ENCODE measurements at regions not wholly inside any gene's neighbourhood (a gene's known extent, or its start where the extent isn't known, plus 50 kb on each side); places are given as distances from the start of the nearest gene placed in this dataset.

DNA sequence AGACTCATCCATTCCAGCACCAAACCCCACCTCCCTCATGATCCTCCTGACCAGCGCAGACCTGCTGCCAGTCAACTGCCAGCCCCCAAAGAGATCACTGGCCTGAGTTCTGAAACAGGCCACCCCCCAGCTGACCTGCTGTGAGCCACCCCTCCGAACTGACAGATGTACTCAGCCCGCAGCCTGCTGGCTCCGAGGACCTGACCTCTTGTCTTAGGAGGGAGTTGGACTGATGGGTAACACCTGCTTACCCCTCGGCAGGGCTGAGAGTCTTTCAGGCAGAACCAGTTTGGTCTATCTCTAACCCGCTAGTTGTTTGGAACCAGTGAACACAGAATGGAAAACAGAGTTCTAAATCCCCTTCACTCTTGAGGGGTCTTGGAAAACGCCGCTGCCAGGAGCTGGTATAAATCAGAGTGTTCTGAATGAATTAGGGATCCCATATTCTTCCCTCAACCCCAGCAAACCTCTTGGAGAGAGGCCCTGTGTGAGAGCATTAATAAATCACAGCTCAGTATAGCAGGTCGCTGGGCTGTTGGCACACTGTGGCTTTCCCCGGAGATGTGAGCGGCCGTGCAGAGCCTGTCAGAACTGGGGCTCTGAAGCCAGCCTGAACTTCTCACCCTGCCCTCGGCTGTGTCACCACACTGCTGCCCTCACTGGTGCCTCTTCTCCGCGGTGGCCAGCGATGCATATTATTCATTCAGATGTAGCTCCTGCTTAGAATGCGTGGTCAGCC, 165.1 kb upstream of the NCAM1 start:
- no peak overlapping the region for H3K27ac Mint-ChIP-seq
- H3K9me3 Mint-ChIP-seq: no peaks in the 10 kb centered on the region
- no peaks in the 10 kb centered on the region for H3K36me3 Mint-ChIP-seq
- ATAC-seq (no peak), DNase-seq (ENCODE audit: low spot score in 2 of 2) (no peak)

GRCh38 chr11:112797092-112797491, 164.1 kb upstream of the NCAM1 start:
- ATAC-seq (no peak), DNase-seq (ENCODE audit: low spot score in 2 of 2) (no peak)
- Mint-ChIP-seq H3K9me3 (no peaks in the 10 kb centered on the region), H3K27ac (no peak overlapping the region), H3K36me3 (no peaks in the 10 kb centered on the region)

- H3K36me3 Mint-ChIP-seq: no peaks in the 10 kb centered on the region
- H3K27ac Mint-ChIP-seq: no peak overlapping the region
- no peaks in the 10 kb centered on the region for H3K9me3 Mint-ChIP-seq
- DNase-seq (ENCODE audit: low spot score in 2 of 2) (peak; percentile 21 to 30), ATAC-seq (peak in 1 of 2 donors; percentile 55)
These were observed 163.4 kb upstream of the NCAM1 start for GRCh38 chr11:112797648-112798293.

DNA sequence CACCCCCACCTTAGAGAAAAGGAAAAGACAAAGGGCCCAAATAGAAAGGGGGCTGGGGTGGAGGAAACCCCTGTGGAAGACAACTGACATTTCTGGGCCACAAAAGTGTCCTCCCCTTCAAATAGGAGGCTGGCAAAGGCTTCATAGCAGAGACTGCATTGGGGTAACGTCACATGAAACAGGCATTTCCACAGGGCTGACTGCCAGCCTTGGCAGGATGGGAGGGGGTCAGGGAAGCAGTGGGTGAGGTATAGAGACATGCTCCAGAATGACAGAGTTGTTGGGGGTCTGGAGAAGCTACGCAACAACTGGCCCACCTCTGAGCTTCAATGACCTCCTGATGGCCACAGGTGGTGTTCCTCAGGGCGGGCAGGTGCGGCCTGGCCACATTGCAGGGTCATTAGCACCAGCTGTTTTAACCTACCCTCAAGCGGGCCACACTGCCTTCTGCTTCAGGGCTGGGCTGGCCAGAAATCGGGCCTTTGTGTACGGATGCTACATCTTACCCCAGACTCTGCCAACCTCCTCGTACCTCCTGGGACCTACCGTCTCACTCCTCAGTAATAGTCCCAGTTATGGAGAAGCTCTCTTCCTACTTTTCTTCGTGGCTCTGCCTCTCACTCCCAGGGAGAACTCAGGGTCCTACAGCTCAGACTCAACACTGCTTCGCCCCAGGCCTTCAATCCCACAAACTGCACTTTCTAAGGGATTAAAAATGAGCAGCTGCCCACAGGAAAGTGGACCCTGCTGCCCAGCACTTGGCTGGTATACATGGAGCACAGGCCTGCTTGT, 160.0 kb upstream of the NCAM1 start:
- no peaks in the 10 kb centered on the region for H3K36me3 Mint-ChIP-seq
- DNase-seq (ENCODE audit: low spot score in 2 of 2): no peak
- ATAC-seq: no peak
- H3K27ac Mint-ChIP-seq: no peak overlapping the region
- H3K9me3 Mint-ChIP-seq: no peaks in the 10 kb centered on the region

DNA sequence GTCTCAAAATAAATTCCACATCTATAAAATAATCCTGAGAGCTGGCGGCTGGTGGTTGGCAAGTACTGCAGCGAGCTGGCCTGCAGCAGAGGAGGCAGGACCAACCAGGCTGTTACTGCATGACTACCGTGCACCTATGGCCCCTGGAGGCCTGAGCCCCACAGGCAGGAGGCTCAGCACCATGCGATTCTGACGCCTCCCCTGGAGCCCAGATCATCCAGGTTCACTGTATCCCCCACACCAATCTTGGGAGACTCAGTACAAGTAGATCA, 159.5 kb upstream of the NCAM1 start:
- DNase-seq (ENCODE audit: low spot score in 2 of 2) (no peak), ATAC-seq (no peak)
- H3K9me3 Mint-ChIP-seq: no peaks in the 10 kb centered on the region
- no peak overlapping the region for H3K27ac Mint-ChIP-seq
- no peaks in the 10 kb centered on the region for H3K36me3 Mint-ChIP-seq

- no peak overlapping the region for H3K27ac Mint-ChIP-seq
- ATAC-seq: no peak
- no peak for DNase-seq (ENCODE audit: low spot score in 2 of 2)
- H3K36me3 Mint-ChIP-seq: no peaks in the 10 kb centered on the region
- peaks cover 0 to 3% of the 10 kb centered on the region in 2 donors for H3K9me3 Mint-ChIP-seq
These were observed 155.6 kb upstream of the NCAM1 start for GRCh38 chr11:112805658-112806057.

- no peak for DNase-seq (ENCODE audit: low spot score in 2 of 2)
- Mint-ChIP-seq H3K27ac (no peak overlapping the region), H3K9me3 (peaks cover 0 to 3% of the 10 kb centered on the region in 2 donors), H3K36me3 (no peaks in the 10 kb centered on the region)
- ATAC-seq: no peak
These were observed 155.0 kb upstream of the NCAM1 start for GRCh38 chr11:112806256-112806655.

DNA sequence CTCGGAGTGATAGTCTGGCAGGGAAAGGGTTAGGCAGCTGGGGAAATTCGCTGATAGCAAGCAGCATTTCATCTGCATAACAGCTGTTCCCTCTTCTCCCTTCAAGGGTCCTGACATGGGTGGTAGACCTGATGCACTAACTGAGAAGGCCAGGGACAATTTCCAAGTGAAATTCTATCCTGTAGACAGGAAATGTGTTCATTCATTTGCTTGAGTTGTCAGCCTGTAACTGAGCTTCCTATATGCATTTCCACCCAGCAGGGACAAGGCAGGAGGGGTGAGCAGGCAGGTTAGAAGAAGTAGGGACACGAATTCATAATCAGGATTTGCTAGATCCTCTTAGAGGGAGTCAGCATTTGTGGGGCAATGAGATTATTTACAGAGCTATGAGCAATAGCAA, 154.3 kb upstream of the NCAM1 start:
- Mint-ChIP-seq H3K27ac (no peak overlapping the region), H3K9me3 (peaks cover 0 to 3% of the 10 kb centered on the region in 2 donors), H3K36me3 (no peaks in the 10 kb centered on the region)
- ATAC-seq (no peak), DNase-seq (ENCODE audit: low spot score in 2 of 2) (no peak)

DNA sequence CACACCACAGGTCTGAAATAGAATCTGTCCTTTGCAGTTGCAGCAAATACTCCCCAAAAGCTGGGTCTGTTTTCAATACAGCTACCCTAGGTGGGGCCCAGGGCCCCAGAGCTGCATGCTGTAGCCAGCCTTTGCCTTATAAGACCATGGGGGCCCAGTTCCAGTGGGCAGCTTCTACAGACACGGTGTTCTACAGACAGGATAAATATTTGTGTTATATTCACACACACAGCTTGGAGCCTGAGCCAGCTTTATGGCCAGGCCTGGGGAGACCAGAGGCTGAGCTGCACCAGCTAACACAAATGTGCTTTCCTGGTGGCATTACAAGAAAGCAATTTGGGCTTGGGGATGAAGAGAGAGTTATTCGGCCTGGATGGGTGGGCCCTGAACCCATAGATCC, 151.8 kb upstream of the NCAM1 start:
- DNase-seq (ENCODE audit: low spot score in 2 of 2) (no peak), ATAC-seq (no peak)
- no peak overlapping the region for H3K27ac Mint-ChIP-seq
- no peaks in the 10 kb centered on the region for H3K36me3 Mint-ChIP-seq
- H3K9me3 Mint-ChIP-seq: peaks cover 0 to 8% of the 10 kb centered on the region in 2 donors

GRCh38 chr11:112810951-112811350, 150.3 kb upstream of the NCAM1 start:
- no peak for DNase-seq (ENCODE audit: low spot score in 2 of 2)

GRCh38 chr11:112811783-112812182, 149.4 kb upstream of the NCAM1 start:
- H3K9me3 Mint-ChIP-seq: peaks cover 0 to 8% of the 10 kb centered on the region in 2 donors
- no peak for DNase-seq (ENCODE audit: low spot score in 2 of 2)
- ATAC-seq: no peak
- H3K36me3 Mint-ChIP-seq: no peaks in the 10 kb centered on the region
- no peak overlapping the region for H3K27ac Mint-ChIP-seq

More at GRCh38 chr11:112810951-112811350, 150.3 kb upstream of the NCAM1 start:
- Mint-ChIP-seq H3K9me3 (peaks cover 0 to 8% of the 10 kb centered on the region in 2 donors), H3K36me3 (no peaks in the 10 kb centered on the region), H3K27ac (no peak overlapping the region)
- ATAC-seq: no peak

DNA sequence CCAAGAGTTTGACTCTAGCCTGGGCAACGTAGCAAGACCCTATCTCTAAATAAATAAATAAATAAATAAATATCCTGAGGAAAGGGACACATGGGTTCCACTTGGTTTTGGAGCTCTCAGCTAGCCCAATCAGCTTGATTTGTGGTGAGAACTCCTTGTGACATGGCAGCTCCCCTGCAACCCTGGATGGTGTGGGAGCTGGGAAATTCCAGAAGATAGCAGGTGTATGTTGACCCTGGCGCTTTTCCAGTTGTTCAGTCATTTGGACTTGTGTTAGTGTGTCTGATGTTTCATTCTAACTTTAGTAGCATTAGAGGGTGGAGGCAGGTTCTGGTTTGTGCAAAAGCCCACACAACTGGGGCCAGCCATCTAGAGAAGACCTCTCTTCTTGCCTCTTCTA, 148.5 kb upstream of the NCAM1 start:
- ATAC-seq: no peak
- no peaks in the 10 kb centered on the region for H3K36me3 Mint-ChIP-seq
- H3K27ac Mint-ChIP-seq: peak overlapping the region in 1 of 2 donors; percentile 22
- peaks cover 0 to 8% of the 10 kb centered on the region in 2 donors for H3K9me3 Mint-ChIP-seq
- DNase-seq (ENCODE audit: low spot score in 2 of 2): no peak

- Mint-ChIP-seq H3K27ac (no peak overlapping the region), H3K36me3 (no peaks in the 10 kb centered on the region), H3K9me3 (peaks cover 0 to 8% of the 10 kb centered on the region in 2 donors)
- DNase-seq (ENCODE audit: low spot score in 2 of 2): no peak
- no peak for ATAC-seq
These were observed 147.1 kb upstream of the NCAM1 start for GRCh38 chr11:112814168-112814567.

DNA sequence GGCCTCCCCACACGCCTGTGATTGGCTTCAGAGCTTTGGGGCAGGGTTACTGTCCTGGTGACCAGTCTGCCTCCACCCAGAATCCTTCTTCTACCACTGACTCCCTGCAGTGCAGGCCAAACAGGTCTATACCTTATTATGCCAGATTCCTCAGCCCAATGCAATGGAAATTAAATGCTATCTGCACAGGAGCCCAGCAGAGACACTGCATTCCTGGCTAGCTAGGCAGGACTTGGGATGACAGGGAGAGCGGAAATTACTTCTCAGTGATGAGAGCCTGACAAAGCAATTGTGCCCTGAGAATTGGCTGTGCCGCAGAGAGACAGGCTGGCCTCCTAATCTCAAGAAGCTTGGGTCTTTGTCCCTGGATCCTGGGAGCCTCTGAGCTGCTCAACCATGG, 143.8 kb upstream of the NCAM1 start:
- Mint-ChIP-seq H3K27ac (no peak overlapping the region), H3K9me3 (peaks cover 0 to 5% of the 10 kb centered on the region in 2 donors), H3K36me3 (no peaks in the 10 kb centered on the region)
- no peak for DNase-seq (ENCODE audit: low spot score in 2 of 2)
- no peak for ATAC-seq

- Mint-ChIP-seq H3K36me3 (no peaks in the 10 kb centered on the region), H3K9me3 (no peaks in the 10 kb centered on the region), H3K27ac (no peak overlapping the region)
- ATAC-seq (no peak), DNase-seq (ENCODE audit: low spot score in 2 of 2) (no peak)
These were observed 138.5 kb upstream of the NCAM1 start for GRCh38 chr11:112822478-112823274.

- no peak for ATAC-seq
- Mint-ChIP-seq H3K36me3 (no peaks in the 10 kb centered on the region), H3K9me3 (peaks cover 0 to 8% of the 10 kb centered on the region in 2 donors), H3K27ac (no peak overlapping the region)
- DNase-seq (ENCODE audit: low spot score in 2 of 2): no peak
These were observed 135.2 kb upstream of the NCAM1 start for GRCh38 chr11:112826026-112826425.

- no peak for ATAC-seq
- no peak for DNase-seq (ENCODE audit: low spot score in 2 of 2)
- no peaks in the 10 kb centered on the region for H3K36me3 Mint-ChIP-seq
- H3K9me3 Mint-ChIP-seq: peaks cover 0 to 8% of the 10 kb centered on the region in 2 donors
- no peak overlapping the region for H3K27ac Mint-ChIP-seq
These were observed 134.4 kb upstream of the NCAM1 start for GRCh38 chr11:112826788-112827187.

Measured in activated naive CD4-positive, alpha-beta T cell treated with anti-CD3 and anti-CD28 coated beads, Interleukin-2, amount 50 U/mL, for 72 hours (primary cell).